B cell (primary cell): ENCODE measurements at regions not wholly inside any gene's neighbourhood (a gene's known extent, or its start where the extent isn't known, plus 50 kb on each side); places are given as distances from the start of the nearest gene placed in this dataset.

Source experiments
- CTCF ChIP-seq: fragments of 200-600 bp; IDR thresholded peaks from one replicate; pipeline ENCODE4 v1.8.0; 2022; ENCODE audit warnings: antibody characterized with exemption, mild to moderate bottlenecking
- EZH2 ChIP-seq: IDR thresholded peaks from 2 replicates; pipeline ENCODE4 v1.6.1; 2012; ENCODE audit warnings: borderline replicate concordance, low read depth, mild to moderate bottlenecking, moderate library complexity, low read length; ENCODE audit not compliant: insufficient read depth, poor library complexity, severe bottlenecking

- no peak for TF ChIP-seq CTCF
- TF ChIP-seq EZH2, result no peak
Measured at GRCh38 chr10:128483216-128483615, 357.0 kb upstream of the MKI67 start.
